Ascending aorta (tissue), 2 donors: ENCODE measurements at regions not wholly inside any gene's neighbourhood (a gene's known extent, or its start where the extent isn't known, plus 50 kb on each side); places are given as distances from the start of the nearest gene placed in this dataset.

Experiments
- DNase-seq, 2 donors: peaks; one replicate each; pipeline ENCODE4 v3.0.0-alpha.2; 2019; ENCODE audit warnings: low spot score in 2 of 2
- H3K27ac ChIP-seq, 2 donors: fragments of 200-600 bp; sonication (generic); one replicate each; pipeline ENCODE4 v1.5.1; 2016 to 2017; ENCODE audit warnings: mild to moderate bottlenecking in 1 of 2
- H3K27me3 ChIP-seq: fragments of 200-600 bp; sonication (generic); one replicate; pipeline ENCODE4 v1.5.1; 2017
- H3K36me3 ChIP-seq, 2 donors: fragments of 200-600 bp; sonication (generic); one replicate each; pipeline ENCODE4 v1.5.1; 2016
- H3K4me1 ChIP-seq, 2 donors: fragments of 200-600 bp; sonication (generic); one replicate each; pipeline ENCODE4 v1.5.1; 2016 to 2017; ENCODE audit warnings: mild to moderate bottlenecking in 1 of 2
- H3K4me3 ChIP-seq, 2 donors: fragments of 200-600 bp; sonication (generic); one replicate each; pipeline ENCODE4 v1.5.1; 2016 to 2017; ENCODE audit warnings: mild to moderate bottlenecking in 1 of 2
- H3K9me3 ChIP-seq, 2 donors: fragments of 200-600 bp; sonication (generic); one replicate each; pipeline ENCODE4 v1.5.1; 2016
- intact Hi-C: fragments of 100-400 bp; cut with DNase I; formaldehyde crosslinking; loops from one replicate; pipeline ENCODE4 v1.15.1; 2023
- TF ChIP-seq, protein P1 (sequence below), 3 experiments: fragments of 200-600 bp in 2 of 3; fragments of 450-650 bp in 1 of 3; sonication (generic) in 2 of 3; IDR thresholded peaks; one replicate each; pipeline ENCODE4 v1.5.1; 2016 to 2019; ENCODE audit warnings: antibody characterized with exemption in 3 of 3, mild to moderate bottlenecking in 1 of 3, moderate library complexity in 1 of 3

DNA sequence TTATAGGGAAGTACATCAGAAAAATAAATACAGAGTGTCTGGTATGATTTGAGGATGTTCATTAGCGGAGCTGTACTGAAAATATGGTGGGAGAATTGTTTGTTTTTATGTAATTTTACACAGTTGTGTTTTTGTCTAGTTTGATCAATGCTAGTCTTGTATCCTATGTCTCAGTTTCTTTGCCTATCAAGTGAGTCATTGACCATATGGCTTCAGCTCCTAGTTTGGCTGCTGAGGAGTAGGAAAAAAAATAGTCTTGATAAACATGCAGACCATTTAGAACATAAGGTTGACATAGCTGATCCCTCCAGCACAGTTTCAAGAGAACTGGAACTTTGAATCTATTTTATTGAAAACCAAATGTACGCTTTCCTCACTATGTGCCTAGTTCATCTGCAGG, 1292.1 kb upstream of the FLRT2 start:
- DNase-seq: no peak
- Histone ChIP-seq H3K9me3 (no peaks in the 10 kb centered on the region), H3K4me1 (no peaks in the 10 kb centered on the region), H3K4me3 (no peak overlapping the region), H3K36me3 (no peaks in the 10 kb centered on the region), H3K27me3 (no peaks in the 10 kb centered on the region), H3K27ac (no peak overlapping the region)
- TF ChIP-seq, protein P1, sequence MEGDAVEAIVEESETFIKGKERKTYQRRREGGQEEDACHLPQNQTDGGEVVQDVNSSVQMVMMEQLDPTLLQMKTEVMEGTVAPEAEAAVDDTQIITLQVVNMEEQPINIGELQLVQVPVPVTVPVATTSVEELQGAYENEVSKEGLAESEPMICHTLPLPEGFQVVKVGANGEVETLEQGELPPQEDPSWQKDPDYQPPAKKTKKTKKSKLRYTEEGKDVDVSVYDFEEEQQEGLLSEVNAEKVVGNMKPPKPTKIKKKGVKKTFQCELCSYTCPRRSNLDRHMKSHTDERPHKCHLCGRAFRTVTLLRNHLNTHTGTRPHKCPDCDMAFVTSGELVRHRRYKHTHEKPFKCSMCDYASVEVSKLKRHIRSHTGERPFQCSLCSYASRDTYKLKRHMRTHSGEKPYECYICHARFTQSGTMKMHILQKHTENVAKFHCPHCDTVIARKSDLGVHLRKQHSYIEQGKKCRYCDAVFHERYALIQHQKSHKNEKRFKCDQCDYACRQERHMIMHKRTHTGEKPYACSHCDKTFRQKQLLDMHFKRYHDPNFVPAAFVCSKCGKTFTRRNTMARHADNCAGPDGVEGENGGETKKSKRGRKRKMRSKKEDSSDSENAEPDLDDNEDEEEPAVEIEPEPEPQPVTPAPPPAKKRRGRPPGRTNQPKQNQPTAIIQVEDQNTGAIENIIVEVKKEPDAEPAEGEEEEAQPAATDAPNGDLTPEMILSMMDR (IDR thresholded peaks at IDR 0.05): no peak
- intact Hi-C loops: no loop called here

DNA sequence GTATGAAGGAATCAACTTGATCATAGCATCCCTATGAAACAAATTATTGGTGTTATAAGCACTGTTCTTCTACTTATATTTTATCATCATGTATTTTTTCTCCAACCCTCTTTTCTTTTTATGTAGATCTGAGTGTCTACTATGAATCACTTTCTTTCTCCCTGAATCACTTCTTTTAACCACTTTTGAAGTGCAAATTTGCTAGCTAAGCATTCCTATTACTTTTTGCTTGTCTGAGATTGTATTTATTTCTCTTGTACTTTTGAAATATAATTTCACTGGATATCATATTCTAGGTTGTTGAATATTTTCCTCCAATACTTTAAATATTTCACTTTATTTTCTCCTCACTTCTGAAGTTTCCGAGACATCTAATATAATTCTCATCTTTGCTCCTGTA, 1282.3 kb upstream of the FLRT2 start:
- Histone ChIP-seq H3K9me3 (no peaks in the 10 kb centered on the region), H3K27me3 (no peaks in the 10 kb centered on the region), H3K27ac (no peak overlapping the region), H3K4me1 (no peaks in the 10 kb centered on the region), H3K4me3 (no peak overlapping the region), H3K36me3 (no peaks in the 10 kb centered on the region)
- no peak for DNase-seq
- intact Hi-C loops: no loop called here
- TF ChIP-seq, protein P1 (IDR thresholded peaks at IDR 0.05): no peak

DNA sequence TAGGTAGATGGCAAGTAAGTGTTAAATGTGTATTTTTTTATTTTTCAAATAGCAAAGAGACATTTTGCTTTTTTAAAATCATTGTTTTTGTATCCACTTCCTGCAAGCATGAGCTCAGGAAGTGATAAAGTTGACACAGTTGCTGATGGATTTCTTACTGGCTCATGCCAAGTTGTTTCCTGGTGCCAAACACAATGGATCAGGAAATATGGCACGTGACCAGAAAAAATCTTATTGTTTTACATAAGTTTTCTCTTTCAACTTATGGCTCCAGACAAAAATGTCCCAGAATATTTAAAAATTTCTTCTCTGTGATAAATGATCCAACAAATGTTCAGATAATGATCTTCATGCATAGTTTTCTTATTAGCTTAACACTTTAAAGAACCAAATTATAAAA, 1279.1 kb upstream of the FLRT2 start:
- no peak for DNase-seq
- no peaks in the 10 kb centered on the region for H3K27me3 ChIP-seq
- H3K4me1 ChIP-seq: no peaks in the 10 kb centered on the region
- no peaks in the 10 kb centered on the region for H3K9me3 ChIP-seq
- TF ChIP-seq, protein P1 (IDR thresholded peaks at IDR 0.05): no peak
- H3K4me3 ChIP-seq: no peak overlapping the region
- intact Hi-C loops: no loop called here
- H3K36me3 ChIP-seq: no peaks in the 10 kb centered on the region
- H3K27ac ChIP-seq: no peak overlapping the region

DNA sequence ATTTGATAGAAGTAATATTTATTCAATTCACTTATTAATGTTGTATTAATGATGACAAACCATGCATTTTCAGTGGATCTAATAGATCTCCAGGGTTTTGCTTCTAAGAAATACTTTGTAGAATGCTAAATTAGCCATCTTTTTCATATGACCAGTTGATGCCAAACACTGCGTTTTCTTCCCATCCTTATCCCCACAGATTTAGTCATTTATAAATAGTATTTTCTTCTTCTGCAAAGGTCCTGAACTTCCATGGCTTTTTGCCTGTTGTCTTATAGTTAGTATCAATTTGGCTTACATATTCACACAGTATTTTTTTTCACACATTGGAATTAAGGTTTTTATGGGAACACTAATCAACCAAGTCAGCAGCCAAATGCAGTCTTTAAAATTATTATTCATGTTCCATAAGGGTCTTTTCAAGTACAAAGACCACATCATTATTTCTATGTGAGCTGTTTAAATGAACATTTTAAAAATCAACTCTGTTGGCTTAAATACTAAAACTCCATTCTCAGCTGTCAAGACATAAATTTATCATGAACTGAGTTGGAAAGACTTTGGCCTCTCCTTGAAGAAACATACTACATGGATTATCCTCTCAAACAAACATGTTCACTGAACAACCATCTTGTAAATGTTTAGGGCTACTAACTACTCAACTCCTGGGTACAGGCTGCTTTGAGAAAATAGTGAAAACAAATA, 1278.4 kb upstream of the FLRT2 start:
- Histone ChIP-seq H3K27me3 (no peaks in the 10 kb centered on the region), H3K9me3 (no peaks in the 10 kb centered on the region), H3K36me3 (no peaks in the 10 kb centered on the region), H3K4me3 (no peak overlapping the region), H3K27ac (no peak overlapping the region), H3K4me1 (no peaks in the 10 kb centered on the region)
- TF ChIP-seq, protein P1 (IDR thresholded peaks at IDR 0.05): no peak
- intact Hi-C loops: no loop called here
- no peak for DNase-seq

DNA sequence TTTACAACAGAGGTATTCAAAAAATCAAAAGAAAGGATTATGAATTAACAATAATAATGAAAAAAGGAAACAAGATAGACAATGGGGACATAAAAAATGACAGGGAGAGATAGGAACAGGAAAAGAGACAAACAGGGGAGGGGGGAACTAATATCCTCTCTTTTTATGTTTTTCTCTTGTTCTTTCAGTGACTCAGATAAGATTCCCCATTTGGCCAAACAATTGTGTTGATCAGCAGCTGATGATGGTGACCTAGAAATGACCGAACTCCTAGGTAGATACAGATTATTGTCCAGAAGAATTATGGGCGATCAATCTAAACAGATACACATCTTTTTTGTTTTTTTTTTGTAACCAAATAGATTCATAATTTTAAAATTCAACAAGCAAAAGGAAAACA, 1277.2 kb upstream of the FLRT2 start:
- H3K4me3 ChIP-seq: no peak overlapping the region
- DNase-seq: no peak
- H3K27me3 ChIP-seq: no peaks in the 10 kb centered on the region
- no peaks in the 10 kb centered on the region for H3K36me3 ChIP-seq
- H3K4me1 ChIP-seq: no peaks in the 10 kb centered on the region
- H3K9me3 ChIP-seq: no peaks in the 10 kb centered on the region
- intact Hi-C loops: no loop called here
- TF ChIP-seq, protein P1 (IDR thresholded peaks at IDR 0.05): no peak
- no peak overlapping the region for H3K27ac ChIP-seq

DNA sequence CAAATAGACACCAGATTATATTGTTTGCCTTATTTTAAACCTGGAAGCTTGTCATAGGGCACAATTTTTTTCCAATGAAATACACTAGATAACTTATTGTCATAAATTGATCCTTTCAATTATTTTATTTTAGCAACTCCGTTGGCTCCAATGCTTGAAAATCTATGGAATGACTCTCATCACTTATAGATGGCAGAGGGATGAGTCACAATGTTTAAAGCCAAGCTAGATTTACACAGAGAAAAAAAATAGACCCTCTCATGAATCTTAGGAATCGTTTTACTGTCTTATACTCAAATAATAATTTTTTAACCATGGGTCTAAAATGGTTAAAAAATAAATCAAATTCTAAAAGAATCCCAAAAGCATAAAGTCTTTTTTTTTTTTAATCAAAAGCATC, 1276.6 kb upstream of the FLRT2 start:
- intact Hi-C loops: no loop called here
- H3K9me3 ChIP-seq: no peaks in the 10 kb centered on the region
- no peak overlapping the region for H3K27ac ChIP-seq
- no peak for DNase-seq
- no peaks in the 10 kb centered on the region for H3K27me3 ChIP-seq
- H3K4me3 ChIP-seq: no peak overlapping the region
- no peaks in the 10 kb centered on the region for H3K36me3 ChIP-seq
- H3K4me1 ChIP-seq: no peaks in the 10 kb centered on the region
- TF ChIP-seq, protein P1 (IDR thresholded peaks at IDR 0.05): no peak
